Putamen (tissue), 1 donor: ENCODE measurements at regions not wholly inside any gene's neighbourhood (a gene's known extent, or its start where the extent isn't known, plus 50 kb on each side); places are given as distances from the start of the nearest gene placed in this dataset.
"Not testable (repeated sequence)": the region's sequence is repeated elsewhere in the genome, so short reads cannot be mapped to it uniquely, and the experiment has no call there.

ENCODE experiments used
- DNase-seq: peaks from one replicate; pipeline ENCODE4 v3.0.0-alpha.2; 2016; ENCODE audit warnings: low spot score

DNA sequence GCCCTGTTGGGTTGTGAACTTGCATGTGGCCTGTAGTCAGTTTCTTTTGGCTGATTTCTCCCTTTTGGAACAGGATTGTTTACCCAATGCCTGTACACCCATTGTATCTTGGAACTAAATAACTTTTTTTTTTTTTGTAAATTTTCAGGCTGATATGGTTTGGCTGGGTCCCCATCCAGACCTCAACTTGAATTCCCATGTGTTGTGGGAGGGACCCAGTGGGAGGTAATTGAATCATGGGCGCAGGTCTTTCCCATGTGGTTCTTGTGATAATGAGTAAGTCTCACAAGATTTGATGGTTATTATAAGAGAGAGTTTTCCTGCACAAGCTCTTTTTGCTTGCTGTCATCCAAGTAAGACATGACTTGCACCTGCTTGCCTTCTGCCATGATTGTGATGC is 253.8 kb upstream of the GBE1 start:
- no peak for DNase-seq

GRCh38 chr3:82012775-82013174 is 251.3 kb upstream of the GBE1 start:
- no peak for DNase-seq

GRCh38 chr3:82011336-82011735 is 249.9 kb upstream of the GBE1 start:
- no peak for DNase-seq

DNA sequence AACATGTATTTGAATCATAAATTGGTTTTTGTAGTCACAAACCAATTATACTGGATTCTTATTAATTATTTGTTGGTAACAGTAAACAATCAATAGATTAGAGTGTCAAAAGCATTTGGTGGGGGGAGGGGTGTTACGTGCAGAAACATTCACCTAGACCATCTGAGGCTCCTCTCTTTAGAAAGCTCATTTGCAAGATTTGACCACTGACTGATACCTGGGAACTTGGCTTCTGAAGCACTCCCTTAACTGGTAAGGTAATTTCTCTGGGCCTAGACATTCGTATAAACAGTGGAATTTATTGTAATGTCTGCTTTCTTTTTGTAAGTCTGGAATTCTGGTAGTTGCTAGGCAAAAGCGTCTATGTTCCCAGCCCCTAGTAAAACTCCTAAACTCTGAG is 243.8 kb upstream of the GBE1 start:
- no peak for DNase-seq

GRCh38 chr3:82004266-82004665 is 242.8 kb upstream of the GBE1 start:
- no peak for DNase-seq

- peak; percentile 2 for DNase-seq
Measured at GRCh38 chr3:82002986-82003642, 241.7 kb upstream of the GBE1 start.

DNA sequence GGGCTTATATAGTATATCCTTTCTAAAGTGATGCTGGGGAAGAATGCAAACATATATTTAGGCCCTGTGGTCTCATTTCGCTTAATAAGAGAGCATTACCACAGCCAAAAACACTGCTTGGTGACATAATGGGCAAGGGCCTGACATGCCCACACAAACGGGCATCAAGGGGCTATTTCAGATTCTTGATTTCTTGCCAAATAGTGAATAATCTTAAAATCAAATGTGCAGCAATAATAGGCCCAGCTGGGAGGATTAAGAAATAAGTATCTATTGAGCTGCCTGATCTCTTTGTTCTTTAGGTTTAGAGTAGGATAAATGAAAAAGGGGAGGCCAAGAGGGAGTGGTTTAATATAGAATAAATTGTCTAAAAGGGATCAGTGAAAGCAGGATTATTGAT is 241.0 kb upstream of the GBE1 start:
- DNase-seq: no peak

DNA sequence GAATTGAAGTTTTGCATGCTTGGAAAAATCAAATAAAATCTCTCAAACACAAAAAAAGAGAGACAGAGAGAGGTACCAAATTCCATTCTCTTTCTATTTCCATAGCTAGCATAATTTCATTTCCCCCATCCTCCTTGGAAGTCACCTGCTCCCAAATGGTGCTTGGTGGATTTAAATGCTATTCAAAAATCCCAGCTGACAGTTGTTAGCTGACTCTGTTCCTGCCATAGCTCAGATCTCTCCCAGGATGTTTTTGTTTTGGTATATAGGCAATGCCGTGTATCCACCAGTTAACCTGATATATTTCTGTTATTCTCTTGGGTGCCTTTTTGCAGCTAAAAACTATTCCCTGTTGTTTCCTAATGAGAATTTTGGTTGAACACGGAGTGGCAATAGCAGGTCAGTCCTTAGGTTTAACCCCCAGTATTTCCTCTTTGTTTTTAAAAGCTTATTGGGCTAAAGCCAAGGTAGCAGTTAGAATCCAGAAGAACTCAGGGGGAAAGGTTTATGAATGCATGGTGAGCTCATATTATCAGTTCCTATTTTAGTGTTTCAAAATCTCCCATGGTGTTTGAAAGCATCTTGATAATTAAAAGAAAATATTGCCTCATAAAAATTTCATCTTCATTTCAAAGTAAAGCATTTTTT is 240.0 kb upstream of the GBE1 start:
- no peak for DNase-seq

GRCh38 chr3:82000773-82001172 is 239.3 kb upstream of the GBE1 start:
- DNase-seq: peak; percentile 2

- no peak for DNase-seq
Measured at GRCh38 chr3:82000350-82000749, 238.9 kb upstream of the GBE1 start.

- no peak for DNase-seq
Measured at GRCh38 chr3:81998907-81999306, 237.5 kb upstream of the GBE1 start.

GRCh38 chr3:81998139-81998755 is 236.8 kb upstream of the GBE1 start:
- no peak for DNase-seq

- no peak for DNase-seq
Measured at GRCh38 chr3:81997390-81997789, 235.9 kb upstream of the GBE1 start.

DNA sequence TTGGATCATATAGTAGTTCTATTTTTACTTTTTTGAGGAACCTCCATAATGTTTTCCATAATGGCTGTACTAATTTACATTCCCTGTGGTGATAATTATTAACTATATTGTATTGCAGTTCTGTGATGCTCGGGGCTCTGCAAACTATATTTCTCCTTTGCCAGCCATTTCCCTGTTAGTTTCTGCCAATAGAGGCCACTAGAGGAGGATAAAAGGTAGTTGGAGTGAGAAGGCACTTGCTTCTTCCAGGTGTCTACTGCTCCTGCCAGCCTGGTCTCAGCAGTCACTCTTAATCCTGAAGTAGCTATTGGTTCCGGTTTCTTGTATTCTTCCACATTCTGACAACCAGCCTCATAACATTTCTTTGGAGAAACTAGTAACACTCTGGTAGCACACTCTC is 233.9 kb upstream of the GBE1 start:
- no peak for DNase-seq

- DNase-seq: no peak
Measured at GRCh38 chr3:81989758-81990157, 228.3 kb upstream of the GBE1 start.

- DNase-seq: no peak
Measured at GRCh38 chr3:81989274-81989673, 227.8 kb upstream of the GBE1 start.

GRCh38 chr3:81987412-81987811 is 226.0 kb upstream of the GBE1 start:
- not testable (repeated sequence) for DNase-seq

- no peak for DNase-seq
Measured at GRCh38 chr3:81985996-81986723, 224.7 kb upstream of the GBE1 start.

DNA sequence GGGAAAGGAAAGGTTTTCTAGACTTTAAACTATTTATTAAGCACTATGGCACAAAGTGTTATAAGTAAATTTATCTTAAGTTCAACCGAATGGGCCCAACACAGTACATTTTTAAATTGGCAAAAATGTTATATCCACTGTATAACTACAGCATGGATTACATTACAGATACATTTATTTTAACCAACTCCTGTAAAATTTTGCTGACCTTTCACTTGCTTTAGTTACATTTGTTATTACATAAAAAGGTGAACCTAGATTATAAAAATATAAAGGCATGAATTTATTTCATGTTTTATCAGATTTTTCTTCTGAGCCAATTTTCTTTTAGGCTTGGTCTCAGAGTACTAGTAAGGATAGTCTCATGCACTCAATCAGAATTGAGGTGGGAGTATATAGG is 221.9 kb upstream of the GBE1 start:
- no peak for DNase-seq

GRCh38 chr3:81980596-81981494 is 219.4 kb upstream of the GBE1 start:
- no peak for DNase-seq

- no peak for DNase-seq
Measured at GRCh38 chr3:81974751-81975150, 213.3 kb upstream of the GBE1 start.

DNA sequence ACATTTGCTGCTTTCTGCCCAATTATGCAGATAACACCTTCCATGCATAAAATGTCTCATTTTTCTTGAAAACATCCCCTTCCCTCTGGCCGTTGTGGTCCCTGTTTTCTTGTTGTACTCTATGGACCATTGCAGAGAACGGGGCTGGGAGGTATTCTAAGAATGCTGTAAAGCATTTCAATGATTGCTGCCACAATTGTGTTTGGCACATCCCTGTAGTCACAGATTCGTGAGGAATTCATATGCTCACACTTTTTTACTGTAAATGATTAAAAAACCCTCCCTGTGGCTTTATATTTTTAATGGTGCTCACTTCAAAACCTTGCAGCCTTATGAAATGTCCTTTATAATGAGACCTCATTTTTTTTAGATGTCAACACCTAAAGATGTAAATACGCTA is 207.2 kb upstream of the GBE1 start:
- DNase-seq: no peak
